Activated T-cell treated with anti-CD3 and anti-CD28 coated beads, Interleukin-2, amount 50 U/mL, for 48 hours (primary cell): ENCODE measurements at regions not wholly inside any gene's neighbourhood (a gene's known extent, or its start where the extent isn't known, plus 50 kb on each side); places are given as distances from the start of the nearest gene placed in this dataset.
"Not testable (repeated sequence)": the region's sequence is repeated elsewhere in the genome, so short reads cannot be mapped to it uniquely, and the experiment has no call there.

ENCODE experiments used
- DNase-seq, 2 experiments: peaks; one replicate each; pipeline ENCODE4 v3.0.0-alpha.2; 2020

GRCh38 chr9:63450836-63451235 lies 1834.2 kb downstream of the FOXD4L5 start:
- DNase-seq: peak; percentile 16

- not testable (repeated sequence) for DNase-seq
Observed at GRCh38 chr9:63425123-63425522, 1859.9 kb downstream of the FOXD4L5 start.

GRCh38 chr9:63390897-63391296 lies 1894.1 kb downstream of the FOXD4L5 start:
- not testable (repeated sequence) for DNase-seq

- DNase-seq: peak; percentile 14
Observed at GRCh38 chr9:63385479-63385878, 1899.5 kb downstream of the FOXD4L5 start.

GRCh38 chr9:63379864-63380263 lies 1905.1 kb downstream of the FOXD4L5 start:
- DNase-seq: not testable (repeated sequence)

GRCh38 chr9:63354219-63354618 lies 1930.8 kb downstream of the FOXD4L5 start:
- not testable (repeated sequence) for DNase-seq

- not testable (repeated sequence) for DNase-seq
Observed at GRCh38 chr9:63347347-63347746, 1937.7 kb downstream of the FOXD4L5 start.

- DNase-seq: peak; percentile 34 to 44
Observed at GRCh38 chr9:63346310-63347048, 1938.5 kb downstream of the FOXD4L5 start.

- DNase-seq: not testable (repeated sequence)
Observed at GRCh38 chr9:63344408-63344807, 1940.6 kb downstream of the FOXD4L5 start.

- DNase-seq: peak in 1 of 2 experiments; percentile 20
Observed at GRCh38 chr9:63342528-63342927, 1942.5 kb downstream of the FOXD4L5 start.

- peak; percentile 41 to 48 for DNase-seq
Observed at GRCh38 chr9:63337899-63338604, 1947.0 kb downstream of the FOXD4L5 start.

- peak; percentile 26 to 34 for DNase-seq
Observed at GRCh38 chr9:63335286-63335685, 1949.7 kb downstream of the FOXD4L5 start.

GRCh38 chr9:63334187-63334586 lies 1950.8 kb downstream of the FOXD4L5 start:
- DNase-seq: not testable (repeated sequence)

- not testable (repeated sequence) for DNase-seq
Observed at GRCh38 chr9:63333083-63333482, 1951.9 kb downstream of the FOXD4L5 start.

GRCh38 chr9:63328313-63328712 lies 1956.7 kb downstream of the FOXD4L5 start:
- not testable (repeated sequence) for DNase-seq

- not testable (repeated sequence) for DNase-seq
Observed at GRCh38 chr9:63327211-63327610, 1957.8 kb downstream of the FOXD4L5 start.

- DNase-seq: not testable (repeated sequence)
Observed at GRCh38 chr9:63326665-63327064, 1958.3 kb downstream of the FOXD4L5 start.

GRCh38 chr9:63325696-63326095 lies 1959.3 kb downstream of the FOXD4L5 start:
- DNase-seq: not testable (repeated sequence)

- not testable (repeated sequence) for DNase-seq
Observed at GRCh38 chr9:63318093-63318492, 1966.9 kb downstream of the FOXD4L5 start.

- DNase-seq: not testable (repeated sequence)
Observed at GRCh38 chr9:63315387-63315786, 1969.6 kb downstream of the FOXD4L5 start.

GRCh38 chr9:63296848-63297247 lies 1988.2 kb downstream of the FOXD4L5 start:
- not testable (repeated sequence) for DNase-seq

GRCh38 chr9:63296366-63296765 lies 1988.6 kb downstream of the FOXD4L5 start:
- DNase-seq: not testable (repeated sequence)

GRCh38 chr9:63289971-63290370 lies 1995.0 kb downstream of the FOXD4L5 start:
- not testable (repeated sequence) for DNase-seq
